ENCODE measurements at regions not wholly inside any gene's neighbourhood (a gene's known extent, or its start where the extent isn't known, plus 50 kb on each side); places are given as distances from the start of the nearest gene placed in this dataset.
"Not testable (repeated sequence)": the region's sequence is repeated elsewhere in the genome, so short reads cannot be mapped to it uniquely, and the experiment has no call there.

DNA sequence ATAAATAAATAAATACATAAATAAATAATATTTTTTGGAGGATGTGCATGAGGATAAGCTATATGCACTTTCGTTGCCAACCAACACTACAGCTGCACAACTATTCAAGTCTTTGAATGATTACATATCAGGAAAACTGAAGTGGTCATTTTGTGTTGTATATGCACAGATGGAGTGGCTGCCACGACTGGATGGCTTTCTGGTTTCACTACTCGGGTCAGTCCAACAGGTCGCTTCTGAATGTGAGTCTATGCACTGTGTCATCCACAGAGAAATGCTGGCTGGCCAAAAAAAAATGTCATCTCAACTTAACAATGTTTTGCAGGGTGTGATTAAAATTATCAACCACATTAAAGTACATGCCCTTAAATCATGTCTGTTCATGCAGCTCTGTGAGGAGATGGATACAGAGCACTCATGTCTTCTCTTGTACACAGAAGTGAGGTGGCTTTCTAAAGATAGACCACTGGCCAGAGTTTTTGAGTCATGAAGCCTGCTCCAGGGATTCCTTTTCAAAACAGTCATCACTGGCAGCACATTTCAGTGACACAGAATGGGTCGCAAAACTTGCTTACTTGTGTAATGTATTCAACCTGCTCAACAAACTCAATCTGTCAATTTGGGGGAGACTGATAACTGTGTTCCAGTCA lies 589.8 kb upstream of the CYLC2 start:
- no peak for DNase-seq (ENCODE audit: low read depth in 2 of 3, low spot score in 2 of 3)

GRCh38 chr9:102403514-102403913 lies 591.6 kb upstream of the CYLC2 start:
- DNase-seq (ENCODE audit: low read depth in 2 of 3, low spot score in 2 of 3) = no peak

- no peak for DNase-seq (ENCODE audit: low read depth in 2 of 3, low spot score in 2 of 3)
Measured at GRCh38 chr9:102398205-102398604, 596.9 kb upstream of the CYLC2 start.

DNA sequence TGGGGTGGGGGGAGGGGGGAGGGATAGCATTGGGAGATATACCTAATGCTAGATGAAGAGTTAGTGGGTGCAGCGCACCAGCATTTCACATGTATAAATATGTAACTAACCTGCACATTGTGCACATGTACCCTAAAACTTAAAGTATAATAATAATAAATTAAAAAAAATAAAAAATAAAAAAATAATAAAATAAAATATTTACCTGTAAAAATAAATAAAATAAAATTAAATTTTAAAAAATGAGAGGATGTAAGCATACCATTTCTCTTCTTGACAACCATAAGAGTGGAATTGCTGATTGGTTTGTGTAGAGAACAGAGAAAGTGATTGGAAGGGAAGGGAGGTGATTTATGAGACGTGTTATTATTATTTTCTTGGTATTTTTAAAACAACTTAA lies 609.5 kb upstream of the CYLC2 start:
- not testable (repeated sequence) for DNase-seq (ENCODE audit: low read depth in 2 of 3, low spot score in 2 of 3)

DNA sequence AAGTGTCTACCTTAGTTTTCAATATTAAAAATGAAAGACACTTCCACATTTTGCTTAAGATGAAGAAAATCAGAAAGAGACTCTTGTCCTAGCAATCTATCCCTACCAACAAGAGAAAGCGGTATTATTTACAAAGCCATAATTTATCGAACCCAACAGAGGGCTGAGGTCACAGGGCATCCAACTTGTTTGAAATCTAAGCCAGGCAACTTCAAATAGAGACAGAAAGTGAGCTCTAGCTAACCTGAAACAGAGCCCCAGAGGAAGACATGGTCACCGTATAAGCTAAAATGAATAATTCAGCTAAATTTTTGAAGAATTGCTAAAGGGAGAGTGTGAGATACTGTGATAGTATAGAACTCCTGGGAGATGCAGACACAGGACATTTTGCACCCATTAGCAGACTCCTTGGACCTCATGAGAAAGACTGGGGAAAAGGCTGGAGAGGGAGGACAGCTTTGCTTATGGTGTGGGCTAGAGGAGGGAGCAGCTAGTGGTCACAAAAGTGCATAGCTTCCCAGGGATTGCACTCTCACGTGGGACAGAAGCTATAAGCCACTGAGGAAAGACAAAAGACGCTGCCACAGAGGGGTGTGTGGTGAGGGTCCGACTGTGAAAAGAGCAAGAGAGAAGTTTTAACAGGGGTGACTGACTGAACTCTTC lies 624.2 kb upstream of the GRIN3A start:
- no peak for DNase-seq (ENCODE audit: low read depth in 2 of 3, low spot score in 2 of 3)

DNA sequence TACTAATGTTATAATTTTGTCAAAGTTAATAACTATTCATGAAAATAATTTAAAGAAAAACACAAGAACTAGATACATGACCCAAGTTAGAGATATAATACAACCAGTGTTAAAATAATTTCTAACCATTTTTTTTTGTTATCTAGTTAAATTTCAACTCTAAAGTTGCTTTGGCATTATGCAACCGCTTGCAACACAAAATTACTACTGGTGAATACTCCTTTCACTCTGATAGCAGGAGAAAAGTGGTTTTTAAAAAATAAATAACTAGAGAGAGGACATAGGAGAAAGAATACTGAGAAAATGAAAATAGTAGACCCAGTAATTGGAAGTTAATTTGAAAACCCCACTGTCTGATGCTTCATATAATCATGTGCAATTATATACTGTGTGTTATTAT lies 622.4 kb upstream of the GRIN3A start:
- no peak for DNase-seq (ENCODE audit: low read depth in 2 of 3, low spot score in 2 of 3)

- no peak for DNase-seq (ENCODE audit: low read depth in 2 of 3, low spot score in 2 of 3)
Measured at GRCh38 chr9:102355982-102356381, 617.5 kb upstream of the GRIN3A start.

DNA sequence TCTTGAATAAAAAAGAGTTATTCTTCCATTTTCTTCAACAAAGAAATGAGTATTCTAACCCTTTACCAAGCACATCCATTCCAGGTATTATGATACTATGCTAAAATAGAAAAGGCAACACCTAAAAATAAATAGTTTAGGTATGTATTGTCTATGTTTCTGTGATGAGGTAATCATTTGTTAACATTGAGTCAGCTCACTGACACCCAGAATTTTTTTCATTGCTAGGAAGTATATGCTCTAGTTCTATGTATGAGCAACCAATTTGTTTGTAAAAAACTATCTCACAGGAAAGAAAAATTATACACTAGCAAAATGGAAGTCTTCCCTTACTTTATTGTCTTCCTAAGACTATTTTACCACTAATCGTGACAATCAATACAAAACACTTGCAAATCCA lies 615.6 kb upstream of the GRIN3A start:
- DNase-seq (ENCODE audit: low read depth in 2 of 3, low spot score in 2 of 3) = no peak

- DNase-seq (ENCODE audit: low read depth in 2 of 3, low spot score in 2 of 3) = not testable (repeated sequence)
Measured at GRCh38 chr9:102337471-102337870, 599.0 kb upstream of the GRIN3A start.

- DNase-seq (ENCODE audit: low read depth in 2 of 3, low spot score in 2 of 3) = no peak
Measured at GRCh38 chr9:102309379-102309778, 570.9 kb upstream of the GRIN3A start.

GRCh38 chr9:102295188-102295587 lies 556.7 kb upstream of the GRIN3A start:
- DNase-seq (ENCODE audit: low read depth in 2 of 3, low spot score in 2 of 3) = no peak

DNA sequence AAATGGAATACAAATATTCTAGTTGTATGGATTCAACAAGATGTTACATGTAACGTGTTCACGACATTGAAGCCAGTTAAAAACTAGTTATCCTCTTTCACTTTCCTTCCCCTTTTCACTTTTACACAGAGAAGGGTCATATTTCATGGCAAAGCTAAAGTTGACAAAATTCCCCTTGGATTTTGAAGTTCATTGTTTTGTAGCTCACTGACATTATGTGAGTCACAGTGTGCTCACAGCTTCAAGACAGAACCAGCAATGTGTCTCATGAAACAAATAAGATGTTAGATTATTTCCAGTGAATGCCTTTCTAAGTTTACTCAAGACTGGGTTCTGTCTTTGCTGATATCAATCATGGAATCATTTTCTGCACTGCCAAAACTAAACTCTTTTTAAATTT lies 535.5 kb upstream of the GRIN3A start:
- DNase-seq (ENCODE audit: low read depth in 2 of 3, low spot score in 2 of 3) = no peak

DNA sequence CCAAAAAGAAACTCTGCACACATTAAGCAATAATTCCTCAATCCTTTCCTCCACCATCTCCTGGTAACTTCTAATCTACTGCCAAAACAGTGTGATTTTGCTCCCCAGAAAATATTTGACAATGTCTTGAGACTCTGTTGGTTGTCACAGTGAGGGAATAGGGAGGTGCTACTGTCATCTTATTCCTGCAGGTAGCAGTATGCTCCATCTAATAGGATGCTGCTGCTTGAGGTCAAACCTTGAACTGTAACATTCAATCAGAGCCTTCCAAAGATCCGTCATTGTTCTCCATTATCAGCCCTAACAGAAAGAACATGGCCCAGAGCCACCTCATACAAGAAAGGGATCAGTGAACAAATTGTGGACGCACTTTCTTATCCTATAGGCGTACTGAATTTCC lies 514.7 kb upstream of the GRIN3A start:
- DNase-seq (ENCODE audit: low read depth in 2 of 3, low spot score in 2 of 3) = no peak

DNA sequence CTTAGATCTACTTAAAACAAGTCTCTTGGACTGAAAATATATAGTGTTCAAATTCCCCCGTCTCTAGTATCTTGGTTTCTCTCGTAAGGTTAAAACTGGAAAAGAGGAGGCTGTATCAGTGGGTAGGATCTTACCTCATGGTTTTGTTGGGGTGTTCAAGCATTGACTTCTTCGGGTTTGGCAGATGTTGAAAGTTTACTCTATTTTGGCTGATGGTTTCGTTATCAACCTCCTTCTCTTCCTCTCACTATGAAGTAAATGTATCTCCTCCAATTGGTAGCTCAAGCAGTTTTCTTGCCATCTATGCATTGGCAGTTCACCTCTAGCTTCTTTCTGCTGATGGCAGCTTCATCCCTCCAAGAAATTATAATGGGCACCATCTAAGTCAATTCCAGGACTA lies 506.5 kb upstream of the GRIN3A start:
- no peak for DNase-seq (ENCODE audit: low read depth in 2 of 3, low spot score in 2 of 3)

- DNase-seq (ENCODE audit: low read depth in 2 of 3, low spot score in 2 of 3) = no peak
Measured at GRCh38 chr9:102237520-102237919, 499.1 kb upstream of the GRIN3A start.

GRCh38 chr9:102237094-102237493 lies 498.6 kb upstream of the GRIN3A start:
- DNase-seq (ENCODE audit: low read depth in 2 of 3, low spot score in 2 of 3) = no peak

DNA sequence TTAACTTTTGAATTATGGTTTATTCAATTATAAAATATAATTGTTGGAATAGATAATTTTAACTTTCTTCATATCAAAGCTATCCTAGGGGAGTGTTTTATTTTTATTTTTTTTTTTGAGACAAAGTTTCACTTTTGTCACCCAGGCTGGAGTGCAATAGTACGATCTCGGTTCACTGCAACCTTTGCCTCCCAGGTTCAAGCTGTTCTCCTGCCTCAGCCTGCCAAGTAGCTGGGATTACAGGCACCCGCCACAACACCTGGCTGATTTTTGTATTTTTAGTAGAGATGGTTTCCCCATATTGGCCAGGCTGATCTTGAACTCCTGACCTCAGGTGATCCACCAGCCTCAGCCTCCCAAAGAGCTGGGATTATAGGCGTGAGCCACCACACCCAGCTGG lies 489.0 kb upstream of the GRIN3A start:
- not testable (repeated sequence) for DNase-seq (ENCODE audit: low read depth in 2 of 3, low spot score in 2 of 3)

GRCh38 chr9:102225841-102226441 lies 487.5 kb upstream of the GRIN3A start:
- DNase-seq (ENCODE audit: low read depth in 2 of 3, low spot score in 2 of 3) = no peak

- not testable (repeated sequence) for DNase-seq (ENCODE audit: low read depth in 2 of 3, low spot score in 2 of 3)
Measured at GRCh38 chr9:102223320-102224136, 485.1 kb upstream of the GRIN3A start.

GRCh38 chr9:102209176-102209575 lies 470.7 kb upstream of the GRIN3A start:
- DNase-seq (ENCODE audit: low read depth in 2 of 3, low spot score in 2 of 3) = no peak

GRCh38 chr9:102206432-102206831 lies 468.0 kb upstream of the GRIN3A start:
- DNase-seq (ENCODE audit: low read depth in 2 of 3, low spot score in 2 of 3) = no peak
